ENCODE measurements at regions not wholly inside any gene's neighbourhood (a gene's known extent, or its start where the extent isn't known, plus 50 kb on each side); places are given as distances from the start of the nearest gene placed in this dataset.

DNA sequence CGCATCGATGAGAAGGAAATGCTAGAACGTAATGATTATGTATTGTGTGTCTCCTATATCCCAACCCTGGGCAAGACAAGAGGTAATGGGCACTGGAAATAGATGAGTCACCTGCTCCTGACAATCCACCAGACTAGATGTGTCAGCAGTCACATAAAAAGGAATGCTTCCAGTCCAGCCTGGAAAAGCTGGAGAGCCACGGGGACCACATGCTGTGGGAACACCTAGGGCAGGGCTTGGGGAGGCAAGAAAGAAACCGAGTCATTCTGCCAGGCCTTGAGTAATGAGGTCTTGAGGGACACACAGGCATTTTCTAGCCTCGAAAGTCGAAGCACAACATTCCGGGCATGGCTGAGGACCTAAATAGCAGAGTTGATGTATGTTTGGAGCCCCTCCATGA lies 716.7 kb upstream of the TMEM132C start:
- TF ChIP-seq CTCF (IDR thresholded peaks at IDR 0.05; ENCODE audit: extremely low read depth in 1 of 2, insufficient read depth in 1 of 2, low read depth in 1 of 2, low read length in 2 of 2): no peak
- no peak for TF ChIP-seq MYC (IDR thresholded peaks at IDR 0.05; ENCODE audit: low read depth, low read length)
- no peak for TF ChIP-seq POLR2A (IDR thresholded peaks at IDR 0.05; ENCODE audit: low read depth, low read length)
- TF ChIP-seq EZH2 (IDR thresholded peaks at IDR 0.05; ENCODE audit: borderline replicate concordance, low read depth, low read length, severe bottlenecking): no peak
- no peak for TF ChIP-seq POLR2AphosphoS5 (IDR thresholded peaks at IDR 0.05; ENCODE audit: insufficient read depth, low read depth, low read length)
- TF ChIP-seq JUN (IDR thresholded peaks at IDR 0.05; ENCODE audit: borderline replicate concordance, insufficient read depth, insufficient read length, low read depth): no peak

All from endothelial cell of umbilical vein (primary cell).